Suppressor macrophage treated with lipopolysaccharide for 1 hour (primary cell): ENCODE measurements at regions not wholly inside any gene's neighbourhood (a gene's known extent, or its start where the extent isn't known, plus 50 kb on each side); places are given as distances from the start of the nearest gene placed in this dataset.
"Not testable (repeated sequence)": the region's sequence is repeated elsewhere in the genome, so short reads cannot be mapped to it uniquely, and the experiment has no call there.

Source experiments
- DNase-seq, 3 donors: peaks; one replicate each; pipeline ENCODE4 v3.0.0-alpha.2; 2020 to 2022

- DNase-seq, result no peak
Observed at GRCh38 chr5:99544356-99544755, 615.5 kb upstream of the CHD1 start.

- DNase-seq, result no peak
Observed at GRCh38 chr5:99543841-99544240, 615.0 kb upstream of the CHD1 start.

GRCh38 chr5:99534241-99534640 lies 605.4 kb upstream of the CHD1 start:
- not testable (repeated sequence) for DNase-seq

GRCh38 chr5:99521666-99522065 lies 592.9 kb upstream of the CHD1 start:
- DNase-seq, result not testable (repeated sequence)

GRCh38 chr5:99515864-99516490 lies 587.2 kb upstream of the CHD1 start:
- DNase-seq, result not testable (repeated sequence)

GRCh38 chr5:99510237-99510866 lies 581.5 kb upstream of the CHD1 start:
- DNase-seq, result not testable (repeated sequence)

- DNase-seq, result not testable (repeated sequence)
Observed at GRCh38 chr5:99509064-99509463, 580.3 kb upstream of the CHD1 start.

- DNase-seq, result not testable (repeated sequence)
Observed at GRCh38 chr5:99495456-99495855, 566.6 kb upstream of the CHD1 start.

- not testable (repeated sequence) for DNase-seq
Observed at GRCh38 chr5:99478450-99478849, 549.6 kb upstream of the CHD1 start.

GRCh38 chr5:99473328-99473727 lies 544.5 kb upstream of the CHD1 start:
- DNase-seq, result not testable (repeated sequence)

GRCh38 chr5:99471726-99472125 lies 542.9 kb upstream of the CHD1 start:
- not testable (repeated sequence) for DNase-seq

- not testable (repeated sequence) for DNase-seq
Observed at GRCh38 chr5:99471178-99471577, 542.4 kb upstream of the CHD1 start.

GRCh38 chr5:99470636-99471035 lies 541.8 kb upstream of the CHD1 start:
- not testable (repeated sequence) for DNase-seq

GRCh38 chr5:99460701-99461100 lies 531.9 kb upstream of the CHD1 start:
- DNase-seq, result no peak

- DNase-seq, result no peak
Observed at GRCh38 chr5:99453196-99453595, 524.4 kb upstream of the CHD1 start.

- no peak for DNase-seq
Observed at GRCh38 chr5:99449786-99450185, 521.0 kb upstream of the CHD1 start.

GRCh38 chr5:99445805-99446204 lies 517.0 kb upstream of the CHD1 start:
- DNase-seq, result no peak

- DNase-seq, result no peak
Observed at GRCh38 chr5:99441235-99441634, 512.4 kb upstream of the CHD1 start.

- DNase-seq, result no peak
Observed at GRCh38 chr5:99438619-99439018, 509.8 kb upstream of the CHD1 start.

GRCh38 chr5:99437986-99438385 lies 509.2 kb upstream of the CHD1 start:
- DNase-seq, result no peak

- DNase-seq, result not testable (repeated sequence)
Observed at GRCh38 chr5:99423396-99423795, 494.6 kb upstream of the CHD1 start.

- not testable (repeated sequence) for DNase-seq
Observed at GRCh38 chr5:99418640-99419039, 489.8 kb upstream of the CHD1 start.

GRCh38 chr5:99410386-99410785 lies 481.6 kb upstream of the CHD1 start:
- not testable (repeated sequence) for DNase-seq

GRCh38 chr5:99404764-99405302 lies 476.0 kb upstream of the CHD1 start:
- DNase-seq, result not testable (repeated sequence)
